MM.1S (cell line): ENCODE measurements at regions not wholly inside any gene's neighbourhood (a gene's known extent, or its start where the extent isn't known, plus 50 kb on each side); places are given as distances from the start of the nearest gene placed in this dataset.

Source experiments
- EZH2 ChIP-seq: fragments of 300-600 bp; sonication (generic); optimal IDR thresholded peaks from 2 replicates; pipeline ENCODE3; 2017; ENCODE audit warnings: low read depth, mild to moderate bottlenecking, antibody characterized with exemption, low read length, mixed read lengths
- EZH2phosphoT487 ChIP-seq: fragments of 300-600 bp; sonication (generic); IDR thresholded peaks from 2 replicates; pipeline ENCODE4 v1.6.1; 2018; ENCODE audit warnings: antibody characterized with exemption, low read length
- TF ChIP-seq, protein P1 (sequence below): fragments of 300-600 bp; sonication (generic); IDR thresholded peaks from 2 replicates; pipeline ENCODE4 v1.5.1; 2016; ENCODE audit warnings: antibody characterized with exemption, low read length, mixed read lengths

DNA sequence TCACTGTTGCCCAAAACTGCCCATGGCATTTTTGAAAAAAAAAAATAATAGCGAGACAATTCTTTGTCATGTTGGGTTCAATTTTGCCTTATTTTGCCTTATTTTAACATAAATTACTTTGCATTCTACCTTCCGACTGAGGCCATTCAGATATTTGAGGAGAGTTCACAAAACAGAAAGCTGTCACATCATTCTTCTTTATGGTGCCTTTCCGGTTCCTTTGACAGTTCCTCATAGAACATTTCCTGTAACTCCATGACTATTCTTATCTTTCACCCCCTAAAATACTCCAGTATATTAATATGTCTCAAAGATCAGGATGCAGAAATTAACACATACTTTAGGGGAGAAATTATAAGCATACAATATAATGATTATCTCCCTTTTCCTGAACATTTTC is 476.7 kb downstream of the NOVA1 start:
- TF ChIP-seq, protein P1, sequence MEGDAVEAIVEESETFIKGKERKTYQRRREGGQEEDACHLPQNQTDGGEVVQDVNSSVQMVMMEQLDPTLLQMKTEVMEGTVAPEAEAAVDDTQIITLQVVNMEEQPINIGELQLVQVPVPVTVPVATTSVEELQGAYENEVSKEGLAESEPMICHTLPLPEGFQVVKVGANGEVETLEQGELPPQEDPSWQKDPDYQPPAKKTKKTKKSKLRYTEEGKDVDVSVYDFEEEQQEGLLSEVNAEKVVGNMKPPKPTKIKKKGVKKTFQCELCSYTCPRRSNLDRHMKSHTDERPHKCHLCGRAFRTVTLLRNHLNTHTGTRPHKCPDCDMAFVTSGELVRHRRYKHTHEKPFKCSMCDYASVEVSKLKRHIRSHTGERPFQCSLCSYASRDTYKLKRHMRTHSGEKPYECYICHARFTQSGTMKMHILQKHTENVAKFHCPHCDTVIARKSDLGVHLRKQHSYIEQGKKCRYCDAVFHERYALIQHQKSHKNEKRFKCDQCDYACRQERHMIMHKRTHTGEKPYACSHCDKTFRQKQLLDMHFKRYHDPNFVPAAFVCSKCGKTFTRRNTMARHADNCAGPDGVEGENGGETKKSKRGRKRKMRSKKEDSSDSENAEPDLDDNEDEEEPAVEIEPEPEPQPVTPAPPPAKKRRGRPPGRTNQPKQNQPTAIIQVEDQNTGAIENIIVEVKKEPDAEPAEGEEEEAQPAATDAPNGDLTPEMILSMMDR, result no peak
- TF ChIP-seq EZH2phosphoT487, result no peak
- no peak for TF ChIP-seq EZH2
